ENCODE measurements at regions not wholly inside any gene's neighbourhood (a gene's known extent, or its start where the extent isn't known, plus 50 kb on each side); places are given as distances from the start of the nearest gene placed in this dataset.

- TF ChIP-seq CTCF (IDR thresholded peaks at IDR 0.05) (no peak), ZFX (IDR thresholded peaks at IDR 0.05; ENCODE audit: borderline replicate concordance) (no peak)
These were observed 193.4 kb upstream of the PRSS58 start for GRCh38 chr7:142451296-142451695.

Data from 22Rv1 (cell line).